ENCODE measurements at regions not wholly inside any gene's neighbourhood (a gene's known extent, or its start where the extent isn't known, plus 50 kb on each side); places are given as distances from the start of the nearest gene placed in this dataset.
"Not testable (repeated sequence)": the region's sequence is repeated elsewhere in the genome, so short reads cannot be mapped to it uniquely, and the experiment has no call there.

GRCh38 chr3:178112134-178112533 is 424.1 kb upstream of the KCNMB2 start:
- Mint-ChIP-seq H3K9me3 (no peaks in the 10 kb centered on the region), H3K4me3 (no peak overlapping the region), H3K36me3 (ENCODE audit: low read depth) (no peaks in the 10 kb centered on the region), H3K4me1 (no peaks in the 10 kb centered on the region), H3K27ac (no peak overlapping the region), H3K27me3 (ENCODE audit: low read depth) (no peaks in the 10 kb centered on the region)
- TF ChIP-seq CTCF (IDR thresholded peaks at IDR 0.05; ENCODE audit: unreplicated experiment in 3 of 3), result no peak

GRCh38 chr3:178112552-178112951 is 423.7 kb upstream of the KCNMB2 start:
- not testable (repeated sequence) for H3K9me3 Mint-ChIP-seq; H3K36me3 Mint-ChIP-seq (ENCODE audit: low read depth); H3K27me3 Mint-ChIP-seq (ENCODE audit: low read depth); H3K4me1 Mint-ChIP-seq; H3K27ac Mint-ChIP-seq; H3K4me3 Mint-ChIP-seq

- Mint-ChIP-seq H3K27me3 (ENCODE audit: low read depth) (peaks cover 3% of the 10 kb centered on the region), H3K36me3 (ENCODE audit: low read depth) (peaks cover 14% of the 10 kb centered on the region)
- no peak for TF ChIP-seq CTCF (IDR thresholded peaks at IDR 0.05; ENCODE audit: unreplicated experiment in 3 of 3)
These were observed 418.6 kb upstream of the KCNMB2 start for GRCh38 chr3:178117641-178118040.

GRCh38 chr3:178119608-178120295 is 416.5 kb upstream of the KCNMB2 start:
- Mint-ChIP-seq H3K9me3 (peaks cover 13% of the 10 kb centered on the region), H3K27ac (peak overlapping the region in 1 of 3 experiments; percentile 14), H3K36me3 (ENCODE audit: low read depth) (peaks cover 14% of the 10 kb centered on the region)
- not testable (repeated sequence) for H3K4me3 Mint-ChIP-seq; H3K4me1 Mint-ChIP-seq; H3K27me3 Mint-ChIP-seq (ENCODE audit: low read depth)

More at GRCh38 chr3:178117641-178118040, 418.6 kb upstream of the KCNMB2 start:
- H3K4me3 Mint-ChIP-seq, result no peak overlapping the region
- H3K9me3 Mint-ChIP-seq, result peaks cover 13% of the 10 kb centered on the region
- peaks cover 4% of the 10 kb centered on the region for H3K4me1 Mint-ChIP-seq
- H3K27ac Mint-ChIP-seq, result no peak overlapping the region

GRCh38 chr3:178120367-178120766 is 415.9 kb upstream of the KCNMB2 start:
- peaks cover 3% of the 10 kb centered on the region for H3K27me3 Mint-ChIP-seq (ENCODE audit: low read depth)
- H3K4me1 Mint-ChIP-seq, result peaks cover 4% of the 10 kb centered on the region
- H3K4me3 Mint-ChIP-seq, result no peak overlapping the region
- H3K9me3 Mint-ChIP-seq, result peaks cover 13% of the 10 kb centered on the region
- H3K36me3 Mint-ChIP-seq (ENCODE audit: low read depth), result peaks cover 14% of the 10 kb centered on the region
- H3K27ac Mint-ChIP-seq, result peak overlapping the region in 1 of 3 experiments; percentile 14
- TF ChIP-seq CTCF (IDR thresholded peaks at IDR 0.05; ENCODE audit: unreplicated experiment in 3 of 3), result no peak

GRCh38 chr3:178126686-178127085 is 409.6 kb upstream of the KCNMB2 start:
- no peaks in the 10 kb centered on the region for H3K4me1 Mint-ChIP-seq
- peaks cover 5% of the 10 kb centered on the region for H3K9me3 Mint-ChIP-seq
- no peaks in the 10 kb centered on the region for H3K27me3 Mint-ChIP-seq (ENCODE audit: low read depth)
- H3K4me3 Mint-ChIP-seq, result no peak overlapping the region
- no peak overlapping the region for H3K27ac Mint-ChIP-seq
- no peak for TF ChIP-seq CTCF (IDR thresholded peaks at IDR 0.05; ENCODE audit: unreplicated experiment in 3 of 3)
- H3K36me3 Mint-ChIP-seq (ENCODE audit: low read depth), result no peaks in the 10 kb centered on the region

- H3K4me3 Mint-ChIP-seq, result no peak overlapping the region
- TF ChIP-seq CTCF (IDR thresholded peaks at IDR 0.05; ENCODE audit: unreplicated experiment in 3 of 3), result no peak
These were observed 409.0 kb upstream of the KCNMB2 start for GRCh38 chr3:178127221-178127620.

More at GRCh38 chr3:178127221-178127620, 409.0 kb upstream of the KCNMB2 start:
- no peaks in the 10 kb centered on the region for H3K36me3 Mint-ChIP-seq (ENCODE audit: low read depth)
- no peaks in the 10 kb centered on the region for H3K27me3 Mint-ChIP-seq (ENCODE audit: low read depth)
- peaks cover 5% of the 10 kb centered on the region for H3K9me3 Mint-ChIP-seq
- H3K27ac Mint-ChIP-seq, result no peak overlapping the region
- no peaks in the 10 kb centered on the region for H3K4me1 Mint-ChIP-seq

All from nephron (organoid).